ENCODE measurements at regions not wholly inside any gene's neighbourhood (a gene's known extent, or its start where the extent isn't known, plus 50 kb on each side); places are given as distances from the start of the nearest gene placed in this dataset.

- intact Hi-C loops (cut with DNase I, micrococcal nuclease) = no loop called here
- ATAC-seq (no peak), DNase-seq (no peak)
- no peak for TF ChIP-seq CTCF (IDR thresholded peaks at IDR 0.05)
- Histone ChIP-seq H3K4me1 (ENCODE audit: low read depth) (no peaks in the 10 kb centered on the region), H3K36me3 (ENCODE audit: low read depth) (no peaks in the 10 kb centered on the region), H3K9me3 (peaks cover 2% of the 10 kb centered on the region), H3K4me3 (no peak overlapping the region)
Measured at GRCh38 chr4:148589182-148589581, 147.0 kb upstream of the NR3C2 start.

GRCh38 chr4:148575577-148575976 lies 133.4 kb upstream of the NR3C2 start:
- no peak for TF ChIP-seq CTCF (IDR thresholded peaks at IDR 0.05)
- ATAC-seq = no peak
- Histone ChIP-seq H3K36me3 (ENCODE audit: low read depth) (no peaks in the 10 kb centered on the region), H3K4me1 (ENCODE audit: low read depth) (no peaks in the 10 kb centered on the region), H3K4me3 (no peak overlapping the region), H3K9me3 (no peaks in the 10 kb centered on the region)
- no peak for DNase-seq
- intact Hi-C loops (cut with DNase I, micrococcal nuclease) = no loop called here

GRCh38 chr4:148574911-148575310 lies 132.7 kb upstream of the NR3C2 start:
- Histone ChIP-seq H3K4me1 (ENCODE audit: low read depth) (no peaks in the 10 kb centered on the region), H3K9me3 (peaks cover 5% of the 10 kb centered on the region), H3K4me3 (no peak overlapping the region), H3K36me3 (ENCODE audit: low read depth) (no peaks in the 10 kb centered on the region)
- DNase-seq (no peak), ATAC-seq (no peak)
- intact Hi-C loops (cut with DNase I, micrococcal nuclease) = no loop called here
- TF ChIP-seq CTCF (IDR thresholded peaks at IDR 0.05) = no peak

GRCh38 chr4:148574502-148574901 lies 132.3 kb upstream of the NR3C2 start:
- intact Hi-C loops (cut with DNase I, micrococcal nuclease) = no loop called here
- no peak for TF ChIP-seq CTCF (IDR thresholded peaks at IDR 0.05)
- Histone ChIP-seq H3K36me3 (ENCODE audit: low read depth) (no peaks in the 10 kb centered on the region), H3K4me3 (no peak overlapping the region), H3K4me1 (ENCODE audit: low read depth) (no peaks in the 10 kb centered on the region), H3K9me3 (peaks cover 9% of the 10 kb centered on the region)
- DNase-seq (no peak), ATAC-seq (no peak)

GRCh38 chr4:148574066-148574465 lies 131.9 kb upstream of the NR3C2 start:
- no peak for TF ChIP-seq CTCF (IDR thresholded peaks at IDR 0.05)
- Histone ChIP-seq H3K4me1 (ENCODE audit: low read depth) (no peaks in the 10 kb centered on the region), H3K9me3 (peaks cover 12% of the 10 kb centered on the region), H3K36me3 (ENCODE audit: low read depth) (no peaks in the 10 kb centered on the region), H3K4me3 (no peak overlapping the region)
- ATAC-seq (no peak), DNase-seq (no peak)
- intact Hi-C loops (cut with DNase I, micrococcal nuclease) = no loop called here

- TF ChIP-seq CTCF (IDR thresholded peaks at IDR 0.05) = no peak
- no peak for ATAC-seq
- Histone ChIP-seq H3K9me3 (peaks cover 12% of the 10 kb centered on the region), H3K4me1 (ENCODE audit: low read depth) (no peaks in the 10 kb centered on the region), H3K4me3 (no peak overlapping the region), H3K36me3 (ENCODE audit: low read depth) (no peaks in the 10 kb centered on the region)
- DNase-seq = no peak
- intact Hi-C loops (cut with DNase I, micrococcal nuclease) = no loop called here
Measured at GRCh38 chr4:148573296-148573695, 131.1 kb upstream of the NR3C2 start.

All from mucosa of descending colon (tissue), 3 donors.